ENCODE measurements at regions not wholly inside any gene's neighbourhood (a gene's known extent, or its start where the extent isn't known, plus 50 kb on each side); places are given as distances from the start of the nearest gene placed in this dataset.
A peak's percentile ranks its signal among the peaks of the same experiment; 100 is the strongest.

GRCh38 chr17:77399319-77399957 lies 258.7 kb downstream of the SEC14L1 start:
- no peak for DNase-seq

- DNase-seq: peak; percentile 78
Observed at GRCh38 chr17:77400445-77400870, 259.7 kb downstream of the SEC14L1 start.

GRCh38 chr17:77402159-77402731 lies 261.5 kb downstream of the SEC14L1 start:
- DNase-seq: no peak

GRCh38 chr17:77403854-77404253 lies 263.1 kb downstream of the SEC14L1 start:
- DNase-seq: no peak

GRCh38 chr17:77404812-77405581 lies 264.2 kb downstream of the SEC14L1 start:
- DNase-seq: peak; percentile 84

GRCh38 chr17:77405867-77406732 lies 265.3 kb downstream of the SEC14L1 start:
- DNase-seq: no peak

- no peak for DNase-seq
Observed at GRCh38 chr17:77407321-77408277, 266.8 kb downstream of the SEC14L1 start.

GRCh38 chr17:77408284-77408683 lies 267.5 kb downstream of the SEC14L1 start:
- DNase-seq: no peak

GRCh38 chr17:77409282-77410161 lies 268.8 kb downstream of the SEC14L1 start:
- DNase-seq: peak; percentile 71

- no peak for DNase-seq
Observed at GRCh38 chr17:77410470-77410869, 269.7 kb downstream of the SEC14L1 start.

- DNase-seq: no peak
Observed at GRCh38 chr17:77414811-77415400, 274.1 kb downstream of the SEC14L1 start.

GRCh38 chr17:77416105-77416713 lies 275.4 kb downstream of the SEC14L1 start:
- DNase-seq: no peak

- DNase-seq: no peak
Observed at GRCh38 chr17:77417575-77417974, 276.8 kb downstream of the SEC14L1 start.

GRCh38 chr17:77418609-77419008 lies 277.8 kb downstream of the SEC14L1 start:
- no peak for DNase-seq

GRCh38 chr17:77419095-77419494 lies 278.3 kb downstream of the SEC14L1 start:
- DNase-seq: no peak

GRCh38 chr17:77419547-77420094 lies 278.9 kb downstream of the SEC14L1 start:
- DNase-seq: no peak

GRCh38 chr17:77420095-77420803 lies 279.5 kb downstream of the SEC14L1 start:
- DNase-seq: no peak

GRCh38 chr17:77420804-77421629 lies 280.2 kb downstream of the SEC14L1 start:
- DNase-seq: peak; percentile 65
